Gastrocnemius medialis (tissue), 4 donors: ENCODE measurements at regions not wholly inside any gene's neighbourhood (a gene's known extent, or its start where the extent isn't known, plus 50 kb on each side); places are given as distances from the start of the nearest gene placed in this dataset.

Experiments
- ATAC-seq, 2 donors: fragments of 150-250 bp; one replicate each; pipeline ENCODE4 v1.9.1; 2016
- DNase-seq, 2 donors: peaks; one replicate each; pipeline ENCODE4 v3.0.0-alpha.2; 2019
- H3K27ac ChIP-seq, 4 donors: fragments of 200-600 bp; sonication (generic); 1 replicate in 1 of 4; 2 replicates in 3 of 4; pipeline ENCODE4 v1.5.1; 2016 to 2018; ENCODE audit warnings: mild to moderate bottlenecking in 2 of 4, moderate library complexity in 1 of 4
- H3K27me3 ChIP-seq, 3 donors: fragments of 200-600 bp; sonication (generic) in 2 of 3; 1 replicate in 1 of 3; 2 replicates in 2 of 3; pipeline versions ENCODE4 v1.5.1 to v1.6.0; 2016 to 2019; ENCODE audit warnings: mild to moderate bottlenecking in 1 of 3, moderate library complexity in 1 of 3
- H3K36me3 ChIP-seq, 2 donors: fragments of 200-600 bp; sonication (generic) in 1 of 2; one replicate each; pipeline ENCODE4 v1.5.1; 2017 to 2018
- H3K4me1 ChIP-seq, 2 donors: fragments of 200-600 bp; sonication (generic) in 1 of 2; one replicate each; pipeline ENCODE4 v1.5.1; 2016 to 2017; ENCODE audit warnings: mild to moderate bottlenecking in 2 of 2
- H3K4me3 ChIP-seq, 4 donors: fragments of 200-600 bp; sonication (generic) in 3 of 4; 1 replicate in 1 of 4; 2 replicates in 3 of 4; pipeline ENCODE4 v1.5.1; 2016 to 2019; ENCODE audit warnings: mild to moderate bottlenecking in 2 of 4
- H3K9me3 ChIP-seq, 3 donors: fragments of 200-600 bp; sonication (generic) in 2 of 3; 1 replicate in 1 of 3; 2 replicates in 2 of 3; pipeline ENCODE4 v1.5.1; 2016 to 2019
- CTCF ChIP-seq, 5 experiments: fragments of 450-650 bp in 3 of 5; fragments of 200-600 bp in 2 of 5; sonication (generic) in 2 of 5; IDR thresholded peaks in 4 of 5; conservative IDR thresholded peaks in 1 of 5; 1 replicate in 4 of 5; 2 replicates in 1 of 5; pipeline ENCODE4 v1.5.1; 2016 to 2019; ENCODE audit warnings: antibody characterized with exemption in 5 of 5, mild to moderate bottlenecking in 3 of 5, moderate library complexity in 3 of 5
- POLR2A ChIP-seq, 2 donors: fragments of 450-650 bp; IDR thresholded peaks; one replicate each; pipeline ENCODE4 v1.6.1; 2017; ENCODE audit warnings: antibody characterized with exemption in 2 of 2, mild to moderate bottlenecking in 2 of 2, moderate library complexity in 2 of 2
- in situ Hi-C, 4 donors: fragments of 200-750 bp; cut with MboI; loops; one replicate each; pipeline versions ENCODE4 v1.15.0 to v1.8.0; 2017; ENCODE audit warnings: low sequenced_read_pairs in 4 of 4
- intact Hi-C: fragments of 100-400 bp; cut with DNase I; formaldehyde crosslinking; loops from one replicate; pipeline ENCODE4 v1.15.1; 2023; ENCODE audit warnings: low total_unique reads

GRCh38 chr3:144670571-144670970 is 698.9 kb downstream of the DIPK2A start:
- no peak overlapping the region for H3K4me3 ChIP-seq
- H3K4me1 ChIP-seq: no peaks in the 10 kb centered on the region
- no peak overlapping the region for H3K27ac ChIP-seq
- no peaks in the 10 kb centered on the region for H3K9me3 ChIP-seq
- no peak for DNase-seq
- no peak for ATAC-seq
- no peaks in the 10 kb centered on the region for H3K27me3 ChIP-seq
- intact Hi-C loops (no loop called here), in situ Hi-C loops (no loop called here)
- H3K36me3 ChIP-seq: no peaks in the 10 kb centered on the region
- TF ChIP-seq POLR2A (IDR thresholded peaks at IDR 0.05): no peak
- TF ChIP-seq CTCF (IDR thresholded peaks at IDR 0.05 in 4 of 5, conservative IDR thresholded peaks at IDR 0.05 in 1 of 5): no peak

DNA sequence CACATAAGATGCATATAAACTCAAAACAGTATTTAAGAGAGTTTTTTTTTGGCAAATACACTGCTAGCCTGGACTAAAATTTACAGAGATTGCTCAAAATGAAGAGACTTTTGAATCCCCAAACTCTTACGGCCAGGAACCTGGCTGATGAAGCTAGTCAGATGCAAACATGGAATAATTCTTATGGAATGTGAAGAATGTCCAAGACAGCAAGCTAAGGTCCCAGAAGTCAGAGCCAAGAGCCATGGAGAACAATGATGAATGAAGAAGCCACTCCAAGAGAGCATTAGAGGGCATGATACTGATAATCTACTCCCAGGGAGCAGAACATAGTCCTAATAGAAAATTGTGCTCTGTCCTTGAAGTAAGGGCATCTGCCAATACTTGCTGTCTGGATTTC is 705.5 kb downstream of the DIPK2A start:
- no peak for DNase-seq
- H3K9me3 ChIP-seq: no peaks in the 10 kb centered on the region
- H3K27me3 ChIP-seq: no peaks in the 10 kb centered on the region
- H3K36me3 ChIP-seq: no peaks in the 10 kb centered on the region
- ATAC-seq: no peak
- no peak overlapping the region for H3K4me3 ChIP-seq
- no peak overlapping the region for H3K27ac ChIP-seq
- TF ChIP-seq POLR2A (IDR thresholded peaks at IDR 0.05): no peak
- no peak for TF ChIP-seq CTCF (IDR thresholded peaks at IDR 0.05 in 4 of 5, conservative IDR thresholded peaks at IDR 0.05 in 1 of 5)
- in situ Hi-C loops (no loop called here), intact Hi-C loops (no loop called here)
- no peaks in the 10 kb centered on the region for H3K4me1 ChIP-seq

DNA sequence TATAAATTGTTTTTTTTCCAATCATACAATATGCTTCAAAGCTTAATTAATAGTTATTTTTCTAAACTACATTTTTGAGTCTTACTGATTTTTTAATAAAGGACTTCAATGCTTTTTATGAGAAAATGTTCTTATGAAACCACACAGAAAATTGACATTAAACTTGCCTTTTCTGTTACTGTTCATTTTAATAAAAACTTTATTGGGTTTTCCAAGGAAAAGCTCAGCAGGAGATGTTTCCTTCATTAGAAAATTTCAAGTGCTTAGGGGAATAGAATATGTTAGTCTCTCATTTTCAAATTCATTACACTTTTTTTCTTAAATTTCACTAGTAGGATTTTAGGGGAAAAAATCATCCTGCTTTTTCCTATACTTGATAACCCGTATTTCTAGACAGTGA is 711.4 kb downstream of the DIPK2A start:
- in situ Hi-C loops: no loop called here
- DNase-seq: no peak
- Histone ChIP-seq H3K27ac (no peak overlapping the region), H3K27me3 (no peaks in the 10 kb centered on the region), H3K4me1 (no peaks in the 10 kb centered on the region), H3K36me3 (no peaks in the 10 kb centered on the region), H3K4me3 (no peak overlapping the region), H3K9me3 (no peaks in the 10 kb centered on the region)
- TF ChIP-seq POLR2A (IDR thresholded peaks at IDR 0.05) (no peak), CTCF (IDR thresholded peaks at IDR 0.05 in 4 of 5, conservative IDR thresholded peaks at IDR 0.05 in 1 of 5) (no peak)
- intact Hi-C loops: no loop called here
- ATAC-seq: no peak

- intact Hi-C loops: no loop called here
Observed at GRCh38 chr3:144687862-144688261, 716.2 kb downstream of the DIPK2A start.

More at GRCh38 chr3:144687862-144688261, 716.2 kb downstream of the DIPK2A start:
- H3K4me1 ChIP-seq: no peaks in the 10 kb centered on the region
- no peak overlapping the region for H3K27ac ChIP-seq
- no peak overlapping the region for H3K4me3 ChIP-seq
- no peaks in the 10 kb centered on the region for H3K36me3 ChIP-seq
- no peaks in the 10 kb centered on the region for H3K9me3 ChIP-seq
- TF ChIP-seq POLR2A (IDR thresholded peaks at IDR 0.05) (no peak), CTCF (IDR thresholded peaks at IDR 0.05 in 4 of 5, conservative IDR thresholded peaks at IDR 0.05 in 1 of 5) (no peak)
- in situ Hi-C loops: no loop called here
- ATAC-seq (no peak), DNase-seq (no peak)
- H3K27me3 ChIP-seq: no peaks in the 10 kb centered on the region
